ENCODE measurements at regions not wholly inside any gene's neighbourhood (a gene's known extent, or its start where the extent isn't known, plus 50 kb on each side); places are given as distances from the start of the nearest gene placed in this dataset.
"Not testable (repeated sequence)": the region's sequence is repeated elsewhere in the genome, so short reads cannot be mapped to it uniquely, and the experiment has no call there.

- H3K27me3 ChIP-seq (ENCODE audit: control insufficient read depth, insufficient read depth, low read length), result no peaks in the 10 kb centered on the region
- no CpG with 5 or more reads among the region's 7 CpGs for WGBS (ENCODE audit: insufficient coverage, insufficient read length)
- no peak overlapping the region for H3K27ac ChIP-seq (ENCODE audit: low read length)
- no peak for DNase-seq (ENCODE audit: low read depth, low spot score)
- H3K4me1 ChIP-seq (ENCODE audit: control insufficient read depth, insufficient read depth, low read length), result peaks cover 3% of the 10 kb centered on the region; the same call in 1 of the 2 replicates
- H3K9me3 ChIP-seq (ENCODE audit: control insufficient read depth, insufficient read depth, low read length), result no peaks in the 10 kb centered on the region
- H3K36me3 ChIP-seq (ENCODE audit: control insufficient read depth, insufficient read depth, low read length), result no peaks in the 10 kb centered on the region
- H3K4me3 ChIP-seq (ENCODE audit: low read length), result no peak overlapping the region
These were observed 83.2 kb upstream of the TAB2 start for GRCh38 chr6:149234051-149234962.

- Histone ChIP-seq H3K27ac (ENCODE audit: low read length) (no peak overlapping the region), H3K4me1 (ENCODE audit: control insufficient read depth, insufficient read depth, low read length) (peaks cover 3% of the 10 kb centered on the region; the same call in 1 of the 2 replicates), H3K9me3 (ENCODE audit: control insufficient read depth, insufficient read depth, low read length) (no peaks in the 10 kb centered on the region), H3K27me3 (ENCODE audit: control insufficient read depth, insufficient read depth, low read length) (no peaks in the 10 kb centered on the region), H3K4me3 (ENCODE audit: low read length) (no peak overlapping the region), H3K36me3 (ENCODE audit: control insufficient read depth, insufficient read depth, low read length) (no peaks in the 10 kb centered on the region)
- WGBS (ENCODE audit: insufficient coverage, insufficient read length), result no CpG with 5 or more reads among the region's 3 CpGs
- no peak for DNase-seq (ENCODE audit: low read depth, low spot score)
These were observed 82.4 kb upstream of the TAB2 start for GRCh38 chr6:149235130-149235561.

DNA sequence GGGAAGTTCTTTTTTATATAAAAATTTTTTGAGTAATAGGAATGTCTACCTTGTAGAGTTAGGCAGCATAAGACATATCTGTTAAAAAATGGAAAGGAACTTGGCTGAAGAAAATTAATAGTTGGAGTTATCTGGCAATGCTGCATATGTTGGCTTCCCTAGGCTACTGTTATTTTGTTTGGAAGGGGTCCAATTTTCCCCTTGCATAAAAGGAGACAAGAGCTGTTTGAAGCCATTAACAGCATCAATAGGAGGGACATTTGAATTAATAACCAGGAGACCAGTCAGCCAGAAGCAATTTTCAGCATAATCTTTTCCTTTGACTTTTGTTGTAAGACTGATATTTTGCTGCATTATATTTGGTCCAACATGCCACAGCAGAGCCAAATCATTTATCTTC lies 80.9 kb upstream of the TAB2 start:
- H3K4me1 ChIP-seq (ENCODE audit: control insufficient read depth, insufficient read depth, low read length), result peaks cover 3% of the 10 kb centered on the region; the same call in 1 of the 2 replicates
- H3K9me3 ChIP-seq (ENCODE audit: control insufficient read depth, insufficient read depth, low read length), result no peaks in the 10 kb centered on the region
- no peak overlapping the region for H3K27ac ChIP-seq (ENCODE audit: low read length)
- no peaks in the 10 kb centered on the region for H3K27me3 ChIP-seq (ENCODE audit: control insufficient read depth, insufficient read depth, low read length)
- H3K36me3 ChIP-seq (ENCODE audit: control insufficient read depth, insufficient read depth, low read length), result no peaks in the 10 kb centered on the region
- H3K4me3 ChIP-seq (ENCODE audit: low read length), result no peak overlapping the region
- no peak for DNase-seq (ENCODE audit: low read depth, low spot score)

DNA sequence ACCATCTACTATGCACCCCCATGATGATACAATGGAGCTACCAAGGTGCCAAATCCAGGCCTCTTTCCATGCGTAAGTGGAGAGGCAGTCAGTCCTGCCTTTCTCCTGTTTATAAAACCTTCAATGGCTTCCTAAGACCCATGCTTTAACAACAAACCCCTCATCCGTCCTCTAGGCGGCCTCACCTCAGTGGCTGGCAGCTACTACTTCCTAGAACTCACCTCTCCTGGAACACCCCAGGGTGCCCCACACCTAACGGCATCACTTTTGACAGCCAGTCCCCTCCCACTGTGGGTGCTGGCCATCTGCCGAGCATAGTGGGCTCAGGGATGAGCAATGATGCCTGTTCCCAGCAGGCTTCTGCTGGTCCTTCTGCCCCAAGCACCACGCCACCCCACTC lies 80.0 kb upstream of the TAB2 start:
- H3K9me3 ChIP-seq (ENCODE audit: control insufficient read depth, insufficient read depth, low read length), result no peaks in the 10 kb centered on the region
- no peaks in the 10 kb centered on the region for H3K27me3 ChIP-seq (ENCODE audit: control insufficient read depth, insufficient read depth, low read length)
- peaks cover 3% of the 10 kb centered on the region; the same call in 1 of the 2 replicates for H3K4me1 ChIP-seq (ENCODE audit: control insufficient read depth, insufficient read depth, low read length)
- DNase-seq (ENCODE audit: low read depth, low spot score), result no peak
- H3K27ac ChIP-seq (ENCODE audit: low read length), result no peak overlapping the region
- no peaks in the 10 kb centered on the region for H3K36me3 ChIP-seq (ENCODE audit: control insufficient read depth, insufficient read depth, low read length)
- WGBS (ENCODE audit: insufficient coverage, insufficient read length), result no CpG with 5 or more reads among the region's 6 CpGs
- no peak overlapping the region for H3K4me3 ChIP-seq (ENCODE audit: low read length)

GRCh38 chr6:149239573-149240209 lies 77.8 kb upstream of the TAB2 start:
- Histone ChIP-seq H3K36me3 (ENCODE audit: control insufficient read depth, insufficient read depth, low read length) (no peaks in the 10 kb centered on the region), H3K4me3 (ENCODE audit: low read length) (no peak overlapping the region), H3K9me3 (ENCODE audit: control insufficient read depth, insufficient read depth, low read length) (no peaks in the 10 kb centered on the region), H3K27ac (ENCODE audit: low read length) (no peak overlapping the region), H3K4me1 (ENCODE audit: control insufficient read depth, insufficient read depth, low read length) (no peaks in the 10 kb centered on the region), H3K27me3 (ENCODE audit: control insufficient read depth, insufficient read depth, low read length) (no peaks in the 10 kb centered on the region)
- no peak for DNase-seq (ENCODE audit: low read depth, low spot score)
- no CpG with 5 or more reads among the region's 6 CpGs for WGBS (ENCODE audit: insufficient coverage, insufficient read length)

GRCh38 chr6:149242883-149243282 lies 74.6 kb upstream of the TAB2 start:
- Histone ChIP-seq H3K4me1 (ENCODE audit: control insufficient read depth, insufficient read depth, low read length) (no peaks in the 10 kb centered on the region), H3K36me3 (ENCODE audit: control insufficient read depth, insufficient read depth, low read length) (no peaks in the 10 kb centered on the region), H3K27ac (ENCODE audit: low read length) (no peak overlapping the region), H3K9me3 (ENCODE audit: control insufficient read depth, insufficient read depth, low read length) (no peaks in the 10 kb centered on the region), H3K27me3 (ENCODE audit: control insufficient read depth, insufficient read depth, low read length) (no peaks in the 10 kb centered on the region), H3K4me3 (ENCODE audit: low read length) (no peak overlapping the region)
- DNase-seq (ENCODE audit: low read depth, low spot score), result no peak
- WGBS (ENCODE audit: insufficient coverage, insufficient read length), result no CpG with 5 or more reads among the region's 5 CpGs

DNA sequence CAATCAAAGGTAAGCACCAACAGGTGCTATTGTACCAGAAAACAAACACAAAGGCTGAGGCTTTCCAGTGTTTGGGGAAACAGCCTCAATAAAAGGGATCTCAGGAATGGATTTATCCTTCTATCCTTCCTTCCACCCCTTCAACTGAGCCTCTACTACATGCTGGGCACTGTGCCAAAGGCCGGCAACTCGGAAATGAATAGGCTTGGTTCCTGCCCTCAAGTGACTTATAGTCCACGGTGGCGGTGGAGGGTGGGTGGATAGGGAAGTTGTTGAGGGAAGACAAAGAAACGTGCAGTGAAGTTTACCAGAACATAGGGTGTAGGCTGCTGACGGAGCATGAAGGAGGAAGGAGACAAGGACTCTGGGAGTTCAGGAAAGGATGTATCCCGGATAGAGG lies 73.4 kb upstream of the TAB2 start:
- Histone ChIP-seq H3K27me3 (ENCODE audit: control insufficient read depth, insufficient read depth, low read length) (no peaks in the 10 kb centered on the region), H3K4me1 (ENCODE audit: control insufficient read depth, insufficient read depth, low read length) (no peaks in the 10 kb centered on the region), H3K27ac (ENCODE audit: low read length) (no peak overlapping the region), H3K4me3 (ENCODE audit: low read length) (no peak overlapping the region), H3K36me3 (ENCODE audit: control insufficient read depth, insufficient read depth, low read length) (no peaks in the 10 kb centered on the region), H3K9me3 (ENCODE audit: control insufficient read depth, insufficient read depth, low read length) (no peaks in the 10 kb centered on the region)
- WGBS (ENCODE audit: insufficient coverage, insufficient read length), result no CpG with 5 or more reads among the region's 7 CpGs
- DNase-seq (ENCODE audit: low read depth, low spot score), result no peak

DNA sequence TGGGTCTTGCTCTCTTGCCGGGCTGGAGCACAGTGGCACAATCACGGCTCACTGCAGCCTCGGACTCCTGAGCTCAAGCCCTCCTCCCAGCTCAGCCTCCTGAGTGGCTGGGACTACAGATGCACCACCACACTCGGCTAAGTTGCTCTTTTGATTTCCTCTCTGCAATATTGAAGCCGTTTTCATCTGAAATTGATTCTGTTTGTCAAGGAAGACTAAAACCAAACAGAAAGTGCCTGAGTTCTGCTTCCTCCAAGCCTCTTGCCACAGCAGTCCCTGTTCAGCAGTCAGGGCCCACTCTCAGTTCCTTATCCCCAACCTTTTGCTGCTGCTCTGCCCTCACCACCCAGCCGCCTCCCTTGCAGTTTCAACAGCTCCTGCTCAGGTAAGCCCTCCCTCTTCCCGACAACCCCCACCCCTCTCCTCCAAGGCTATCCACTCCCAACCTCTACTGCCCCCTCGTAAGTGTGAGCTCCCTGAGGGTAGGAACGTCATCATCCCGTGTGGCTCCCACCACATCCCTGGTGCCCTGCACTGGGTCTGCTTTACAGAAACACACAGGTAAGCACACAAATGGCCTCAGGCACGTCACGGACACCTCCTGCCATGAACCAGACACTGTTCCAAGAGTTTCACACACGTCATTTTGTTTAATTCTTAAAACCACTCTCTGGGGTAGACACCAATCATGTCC lies 70.7 kb upstream of the TAB2 start:
- no peak for DNase-seq (ENCODE audit: low read depth, low spot score)
- Histone ChIP-seq H3K9me3 (ENCODE audit: control insufficient read depth, insufficient read depth, low read length) (no peaks in the 10 kb centered on the region), H3K27ac (ENCODE audit: low read length) (no peak overlapping the region), H3K36me3 (ENCODE audit: control insufficient read depth, insufficient read depth, low read length) (no peaks in the 10 kb centered on the region), H3K4me3 (ENCODE audit: low read length) (no peak overlapping the region), H3K4me1 (ENCODE audit: control insufficient read depth, insufficient read depth, low read length) (no peaks in the 10 kb centered on the region), H3K27me3 (ENCODE audit: control insufficient read depth, insufficient read depth, low read length) (no peaks in the 10 kb centered on the region)
- WGBS (ENCODE audit: insufficient coverage, insufficient read length), result no CpG with 5 or more reads among the region's 13 CpGs

DNA sequence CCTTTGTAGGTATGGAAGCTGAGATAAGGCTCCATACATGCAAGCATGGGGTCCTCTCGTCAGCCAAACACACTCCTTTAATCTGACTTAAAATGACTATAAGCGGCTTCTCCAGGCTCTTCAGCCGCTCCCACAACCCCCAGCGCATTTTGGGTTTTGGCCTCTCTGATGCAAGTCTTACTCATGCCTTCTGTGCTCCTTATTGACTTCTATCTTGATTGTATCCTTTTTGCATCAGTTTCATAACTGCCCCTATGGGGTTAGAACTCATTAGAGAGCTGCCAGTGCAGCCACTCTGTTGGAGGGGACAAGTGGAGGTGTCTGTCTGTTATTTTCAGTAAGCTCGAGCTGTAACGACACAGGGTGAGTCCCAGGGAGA lies 70.1 kb upstream of the TAB2 start:
- Histone ChIP-seq H3K9me3 (ENCODE audit: control insufficient read depth, insufficient read depth, low read length) (no peaks in the 10 kb centered on the region), H3K27me3 (ENCODE audit: control insufficient read depth, insufficient read depth, low read length) (no peaks in the 10 kb centered on the region), H3K36me3 (ENCODE audit: control insufficient read depth, insufficient read depth, low read length) (no peaks in the 10 kb centered on the region), H3K4me3 (ENCODE audit: low read length) (no peak overlapping the region), H3K4me1 (ENCODE audit: control insufficient read depth, insufficient read depth, low read length) (no peaks in the 10 kb centered on the region), H3K27ac (ENCODE audit: low read length) (no peak overlapping the region)
- no peak for DNase-seq (ENCODE audit: low read depth, low spot score)
- no CpG with 5 or more reads among the region's 6 CpGs for WGBS (ENCODE audit: insufficient coverage, insufficient read length)

- not testable (repeated sequence) for H3K4me3 ChIP-seq (ENCODE audit: low read length); H3K27ac ChIP-seq (ENCODE audit: low read length); H3K4me1 ChIP-seq (ENCODE audit: control insufficient read depth, insufficient read depth, low read length); H3K36me3 ChIP-seq (ENCODE audit: control insufficient read depth, insufficient read depth, low read length); H3K9me3 ChIP-seq (ENCODE audit: control insufficient read depth, insufficient read depth, low read length); DNase-seq (ENCODE audit: low read depth, low spot score); H3K27me3 ChIP-seq (ENCODE audit: control insufficient read depth, insufficient read depth, low read length)
- no CpG with 5 or more reads among the region's 5 CpGs for whole genome bisulfite sequencing (ENCODE audit: insufficient coverage, insufficient read length)
These were observed 69.2 kb upstream of the TAB2 start for GRCh38 chr6:149248263-149248662.
